ENCODE measurements at regions not wholly inside any gene's neighbourhood (a gene's known extent, or its start where the extent isn't known, plus 50 kb on each side); places are given as distances from the start of the nearest gene placed in this dataset.

DNA sequence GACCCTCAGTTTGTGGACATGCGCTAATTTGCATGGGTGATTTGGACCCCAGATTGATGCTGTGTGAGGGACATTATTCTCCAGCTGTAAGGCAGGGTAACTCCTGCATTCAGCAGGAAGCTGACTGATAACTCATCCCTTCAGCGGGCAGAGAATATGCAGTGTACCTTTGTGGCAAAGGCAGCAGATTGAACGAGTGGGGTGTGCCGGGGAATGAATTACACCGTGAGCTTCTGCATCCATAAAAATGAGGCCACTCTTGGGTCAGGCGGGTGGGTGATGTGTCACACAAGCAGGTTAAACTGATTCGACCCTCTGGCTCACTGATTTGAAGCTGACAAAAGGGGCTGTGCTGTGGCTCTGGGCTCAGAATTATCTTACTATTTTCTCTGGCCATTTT is 128.9 kb upstream of the PMFBP1 start:
- H3K36me3 ChIP-seq (ENCODE audit: control insufficient read depth in 2 of 4, insufficient read depth in 4 of 4, low read length in 3 of 4), result no peaks in the 10 kb centered on the region
- 93% methylated on average over 7 of the region's 7 CpGs; no CpG with 5 or more reads in 1 of the 2 experiments for WGBS, 2 experiments (ENCODE audit: extremely low coverage in 1 of 2, insufficient coverage in 1 of 2, insufficient read length in 1 of 2, insufficient replicate concordance in 2 of 2, low coverage in 1 of 2, low lambda C conversion rate in 2 of 2, missing lambda C conversion rate in 1 of 2)
- H4K5ac ChIP-seq (ENCODE audit: insufficient read length, low read depth, low read length), result no peak overlapping the region
- 0 out of 4 replicates have a peak, but pooled peaks cover 0 to 2% of the 10 kb centered on the region in 2 experiments for H3K9me3 ChIP-seq (ENCODE audit: insufficient read depth in 2 of 2, low read depth in 1 of 2, low read length in 1 of 2)
- H3K79me2 ChIP-seq (ENCODE audit: control insufficient read depth in 1 of 2, insufficient read depth in 2 of 2, low read length in 2 of 2), result no peaks in the 10 kb centered on the region
- H2BK15ac ChIP-seq (ENCODE audit: low read length), result no peak overlapping the region
- no peak overlapping the region for H3K9ac ChIP-seq (replicated peaks in 1 of 4; ENCODE audit: extremely low read depth in 1 of 4, low read depth in 3 of 4, low read length in 3 of 4)
- no peaks in the 10 kb centered on the region for H3K23me2 ChIP-seq (ENCODE audit: low read depth, low read length)
- H3K27ac ChIP-seq (ENCODE audit: low read depth, low read length), result no peak overlapping the region
- DNase-seq (ENCODE audit: low read depth in 1 of 2, low spot score in 2 of 2) (no peak), FAIRE-seq (no peak)
- ChIA-PET CTCF (ENCODE audit: partially characterized antibody) (interaction anchor here (0.7 kb wide), 1 partner anchor 557 kb away, joined by 3 read pairs; no protein-coding TSS in a partner anchor), POLR2A (ENCODE audit: partially characterized antibody) (no interaction called here)
- no peak overlapping the region for H3K4me2 ChIP-seq (ENCODE audit: insufficient read depth in 1 of 2, low read depth in 2 of 2, low read length in 2 of 2)
- H3K56ac ChIP-seq (replicated peaks; ENCODE audit: insufficient read length, low read depth, low read length), result no peak overlapping the region
- H2BK12ac ChIP-seq (ENCODE audit: low read depth, low read length), result no peak overlapping the region
- no peak overlapping the region for H2BK120ac ChIP-seq (replicated peaks; ENCODE audit: low read depth, low read length)
- H3K18ac ChIP-seq (ENCODE audit: extremely low read depth, low read length), result no peak overlapping the region
- no peak overlapping the region for H2AK5ac ChIP-seq (ENCODE audit: low read depth, low read length)
- H4K20me1 ChIP-seq (replicated peaks in 1 of 2; ENCODE audit: control insufficient read depth in 1 of 2, insufficient read depth in 2 of 2, low read length in 2 of 2), result no peaks in the 10 kb centered on the region
- no peaks in the 10 kb centered on the region for H3K4me1 ChIP-seq (replicated peaks in 1 of 4; ENCODE audit: control insufficient read depth in 3 of 4, insufficient read depth in 4 of 4, low read length in 3 of 4)
- no peak overlapping the region for H3K4me3 ChIP-seq (ENCODE audit: extremely low read depth in 1 of 4, insufficient read depth in 2 of 4, low read depth in 3 of 4, low read length in 4 of 4)
- H4K91ac ChIP-seq (replicated peaks; ENCODE audit: insufficient read length, low read length), result no peak overlapping the region
- H3K14ac ChIP-seq (ENCODE audit: insufficient read length), result no peak overlapping the region
- H2AFZ ChIP-seq (ENCODE audit: low read length), result no peak overlapping the region
- H3K4ac ChIP-seq (replicated peaks; ENCODE audit: insufficient read length, low read depth, low read length), result no peak overlapping the region
- no peak overlapping the region for H2BK5ac ChIP-seq (ENCODE audit: low read depth, low read length)
- H3K23ac ChIP-seq (ENCODE audit: insufficient read length), result no peak overlapping the region
- H3K27me3 ChIP-seq (replicated peaks in 1 of 4; ENCODE audit: control insufficient read depth in 3 of 4, extremely low read depth in 1 of 4, insufficient read depth in 3 of 4, low read length in 3 of 4), result no peaks in the 10 kb centered on the region
- no peak overlapping the region for H2BK20ac ChIP-seq (ENCODE audit: low read length)
- H3K79me1 ChIP-seq (ENCODE audit: low read depth, low read length), result no peaks in the 10 kb centered on the region
- no peak overlapping the region for H4K8ac ChIP-seq (ENCODE audit: extremely low read depth, insufficient read depth, low read length)
- TF ChIP-seq PHF8 (conservative IDR thresholded peaks at IDR 0.05; ENCODE audit: low read depth, low read length), result no peak
- no peak for TF ChIP-seq CREB1 (IDR thresholded peaks at IDR 0.05)
